ENCODE measurements at regions not wholly inside any gene's neighbourhood (a gene's known extent, or its start where the extent isn't known, plus 50 kb on each side); places are given as distances from the start of the nearest gene placed in this dataset.

DNA sequence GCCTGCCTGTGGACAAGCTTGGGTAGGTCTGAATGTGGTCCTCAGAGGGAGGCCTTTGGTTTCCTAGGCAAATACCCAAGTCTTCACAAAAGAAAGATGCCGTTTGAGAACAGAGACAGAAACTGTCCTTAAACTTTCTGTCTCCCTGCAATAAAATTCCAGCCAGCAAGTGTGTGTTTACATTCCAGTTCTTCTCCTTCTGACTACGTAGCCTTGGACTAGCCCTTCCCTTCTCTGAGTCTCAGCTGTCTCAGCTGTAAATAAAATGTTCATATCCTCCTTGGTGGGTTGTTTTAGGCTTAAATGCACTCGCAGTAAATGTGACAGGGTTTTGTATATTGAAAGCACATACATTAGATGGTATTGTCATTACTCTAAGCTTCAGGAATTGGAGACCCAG lies 561.2 kb upstream of the MKI67 start:
- DNase-seq (ENCODE audit: low read depth) (no peak), FAIRE-seq (no peak)
- TF ChIP-seq, protein P1, sequence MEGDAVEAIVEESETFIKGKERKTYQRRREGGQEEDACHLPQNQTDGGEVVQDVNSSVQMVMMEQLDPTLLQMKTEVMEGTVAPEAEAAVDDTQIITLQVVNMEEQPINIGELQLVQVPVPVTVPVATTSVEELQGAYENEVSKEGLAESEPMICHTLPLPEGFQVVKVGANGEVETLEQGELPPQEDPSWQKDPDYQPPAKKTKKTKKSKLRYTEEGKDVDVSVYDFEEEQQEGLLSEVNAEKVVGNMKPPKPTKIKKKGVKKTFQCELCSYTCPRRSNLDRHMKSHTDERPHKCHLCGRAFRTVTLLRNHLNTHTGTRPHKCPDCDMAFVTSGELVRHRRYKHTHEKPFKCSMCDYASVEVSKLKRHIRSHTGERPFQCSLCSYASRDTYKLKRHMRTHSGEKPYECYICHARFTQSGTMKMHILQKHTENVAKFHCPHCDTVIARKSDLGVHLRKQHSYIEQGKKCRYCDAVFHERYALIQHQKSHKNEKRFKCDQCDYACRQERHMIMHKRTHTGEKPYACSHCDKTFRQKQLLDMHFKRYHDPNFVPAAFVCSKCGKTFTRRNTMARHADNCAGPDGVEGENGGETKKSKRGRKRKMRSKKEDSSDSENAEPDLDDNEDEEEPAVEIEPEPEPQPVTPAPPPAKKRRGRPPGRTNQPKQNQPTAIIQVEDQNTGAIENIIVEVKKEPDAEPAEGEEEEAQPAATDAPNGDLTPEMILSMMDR (IDR thresholded peaks at IDR 0.05; ENCODE audit: insufficient read depth, low read length, severe bottlenecking), result no peak

DNA sequence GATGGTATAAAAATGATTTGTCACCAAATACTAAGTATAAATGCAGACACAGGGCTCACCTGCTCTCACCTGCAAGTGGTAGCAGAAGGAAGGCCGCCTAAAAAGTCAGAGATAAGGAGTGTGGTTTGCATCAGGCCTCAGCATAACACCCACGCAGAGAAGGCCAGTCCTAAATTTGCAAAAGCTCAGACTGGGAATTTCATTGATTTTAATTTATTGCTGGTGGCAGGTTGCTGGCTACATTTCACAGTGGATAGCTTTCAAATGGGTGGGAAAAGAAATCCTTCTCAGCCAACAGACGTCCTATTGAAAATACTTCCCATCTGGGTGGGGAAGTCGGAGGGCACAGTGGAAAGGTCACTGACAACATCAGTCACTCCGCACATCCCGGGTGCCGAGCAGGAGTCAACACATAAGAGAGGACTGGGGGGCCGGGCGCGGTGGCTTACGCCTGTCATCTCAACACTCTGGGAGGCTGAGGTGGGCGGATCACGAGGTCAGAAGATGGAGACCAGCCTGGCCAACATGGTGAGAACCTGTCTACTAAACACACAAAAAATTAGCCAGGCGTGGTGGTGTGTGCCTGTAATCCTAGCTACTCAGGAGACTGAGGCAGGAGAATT lies 561.8 kb upstream of the MKI67 start:
- DNase-seq (ENCODE audit: low read depth) (no peak), FAIRE-seq (no peak)
- H3K36me3 ChIP-seq (ENCODE audit: control insufficient read depth, insufficient read depth, low read length), result no peaks in the 10 kb centered on the region
- H3K27me3 ChIP-seq (ENCODE audit: control insufficient read depth, insufficient read depth, low read length), result no peaks in the 10 kb centered on the region
- no peak overlapping the region for H3K4me3 ChIP-seq (ENCODE audit: low read depth, low read length)
- TF ChIP-seq, protein P1 (IDR thresholded peaks at IDR 0.05; ENCODE audit: insufficient read depth, low read length, severe bottlenecking), result no peak

More for the DNA sequence above, 561.2 kb upstream of the MKI67 start:
- no peak overlapping the region for H3K4me3 ChIP-seq (ENCODE audit: low read depth, low read length)
- no peaks in the 10 kb centered on the region for H3K36me3 ChIP-seq (ENCODE audit: control insufficient read depth, insufficient read depth, low read length)
- no peaks in the 10 kb centered on the region for H3K27me3 ChIP-seq (ENCODE audit: control insufficient read depth, insufficient read depth, low read length)

DNA sequence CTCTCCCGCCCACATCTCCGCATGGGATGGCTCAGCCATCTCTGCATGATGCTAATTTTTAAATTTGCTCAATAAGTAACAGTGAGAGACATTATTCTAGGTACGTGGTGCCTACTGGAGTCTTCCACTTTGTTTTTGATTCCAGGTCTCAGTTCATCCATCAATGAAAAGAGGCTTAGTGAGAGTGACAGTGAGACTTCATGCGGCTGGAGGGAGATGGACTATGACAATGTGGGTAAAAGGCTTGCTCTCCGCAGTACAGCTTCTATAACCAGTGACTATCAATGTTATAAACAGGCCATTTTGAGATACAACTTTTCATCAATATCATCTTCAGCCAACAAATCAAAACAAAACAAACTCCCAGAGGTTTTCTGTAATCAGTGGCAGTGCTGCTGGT lies 563.4 kb upstream of the MKI67 start:
- TF ChIP-seq, protein P1 (IDR thresholded peaks at IDR 0.05; ENCODE audit: insufficient read depth, low read length, severe bottlenecking), result no peak
- no peak for DNase-seq (ENCODE audit: low read depth)
- no peak for FAIRE-seq
- Histone ChIP-seq H3K4me3 (ENCODE audit: low read depth, low read length) (no peak overlapping the region), H3K36me3 (ENCODE audit: control insufficient read depth, insufficient read depth, low read length) (no peaks in the 10 kb centered on the region), H3K27me3 (ENCODE audit: control insufficient read depth, insufficient read depth, low read length) (no peaks in the 10 kb centered on the region)

DNA sequence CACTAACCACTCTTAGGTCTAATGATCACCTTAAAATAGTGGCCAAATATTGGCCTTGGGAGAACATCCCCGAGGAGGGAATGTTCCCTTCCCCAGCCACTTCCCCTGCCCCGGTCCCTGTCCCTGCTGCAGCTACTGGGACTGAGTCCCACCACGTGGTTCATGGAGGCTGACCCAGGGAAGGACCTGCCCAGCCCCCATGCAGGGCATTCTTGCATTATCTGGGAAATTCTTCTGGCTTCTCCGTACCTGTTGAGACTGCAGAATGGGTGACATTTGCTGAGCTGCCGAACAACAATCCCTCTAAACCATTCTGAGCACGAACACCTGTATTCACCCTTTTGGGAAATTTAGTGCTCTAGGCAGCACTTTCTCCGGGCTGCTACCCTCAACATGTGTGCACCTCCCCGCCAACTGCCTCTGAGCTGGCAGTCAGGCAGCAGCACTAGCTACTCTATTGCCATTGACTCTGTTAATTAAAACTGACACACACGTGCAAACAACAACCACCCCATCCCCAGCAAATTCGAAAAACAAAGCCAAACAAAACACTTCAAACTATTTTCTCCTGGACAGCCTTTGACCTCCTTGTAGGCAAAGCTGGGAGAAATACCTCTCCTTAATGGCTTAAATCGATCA lies 567.4 kb upstream of the MKI67 start:
- H3K27me3 ChIP-seq (ENCODE audit: control insufficient read depth, insufficient read depth, low read length), result no peaks in the 10 kb centered on the region
- FAIRE-seq, result no peak

DNA sequence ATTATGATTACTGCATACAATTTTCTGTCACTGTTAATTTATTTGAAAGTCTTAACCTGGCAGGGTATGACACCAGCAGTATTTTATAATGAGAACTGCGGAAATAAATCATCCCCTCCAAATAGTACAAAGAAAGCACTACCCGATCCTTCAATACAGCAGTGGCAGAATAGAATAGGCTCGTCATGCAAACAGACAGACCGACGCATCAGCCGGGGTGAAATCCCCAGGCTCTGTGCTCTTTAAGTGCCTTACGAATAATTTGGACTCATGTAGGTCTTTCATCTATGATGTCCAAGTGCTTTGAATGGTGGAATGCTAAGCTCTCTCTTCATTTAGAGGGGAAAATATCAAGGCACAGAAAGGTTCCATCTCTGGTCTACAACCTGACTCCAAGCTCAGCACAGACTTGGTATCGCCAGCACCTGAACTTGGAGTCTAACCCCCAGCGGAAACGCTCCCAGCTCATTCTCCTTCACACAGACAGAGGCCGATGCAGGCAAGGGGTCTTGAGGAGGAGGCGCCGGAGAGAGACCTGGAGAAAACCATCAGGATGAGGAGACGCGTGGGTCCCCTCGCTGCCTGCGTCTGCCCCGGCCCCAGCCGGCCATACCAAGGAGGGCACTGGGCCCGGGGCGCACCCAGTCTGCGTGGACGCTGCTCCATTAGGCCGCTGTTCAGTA lies 568.1 kb upstream of the MKI67 start:
- Histone ChIP-seq H3K4me3 (ENCODE audit: low read depth, low read length) (no peak overlapping the region), H3K36me3 (ENCODE audit: control insufficient read depth, insufficient read depth, low read length) (no peaks in the 10 kb centered on the region), H3K27me3 (ENCODE audit: control insufficient read depth, insufficient read depth, low read length) (no peaks in the 10 kb centered on the region)
- DNase-seq (ENCODE audit: low read depth) (no peak), FAIRE-seq (no peak)
- TF ChIP-seq, protein P1 (IDR thresholded peaks at IDR 0.05; ENCODE audit: insufficient read depth, low read length, severe bottlenecking), result no peak

More for the DNA sequence above, 567.4 kb upstream of the MKI67 start:
- Histone ChIP-seq H3K36me3 (ENCODE audit: control insufficient read depth, insufficient read depth, low read length) (no peaks in the 10 kb centered on the region), H3K4me3 (ENCODE audit: low read depth, low read length) (no peak overlapping the region)
- TF ChIP-seq, protein P1 (IDR thresholded peaks at IDR 0.05; ENCODE audit: insufficient read depth, low read length, severe bottlenecking), result no peak
- DNase-seq (ENCODE audit: low read depth), result no peak

All from bronchial epithelial cell (primary cell).